Stimulated activated naive CD8-positive, alpha-beta T cell treated with anti-CD3 and anti-CD28 coated beads, Interleukin-15, Interleukin-2, amounts not matched to agents 100 U/mL and 50 U/mL, for 24 hours (primary cell): ENCODE measurements at regions not wholly inside any gene's neighbourhood (a gene's known extent, or its start where the extent isn't known, plus 50 kb on each side); places are given as distances from the start of the nearest gene placed in this dataset.

Experiments used
- ATAC-seq: fragments of 150-1000 bp; cut with Tn5 transposase; one replicate; pipeline ENCODE4 v1.10.0; 2021
- DNase-seq: peaks from one replicate; pipeline ENCODE4 v3.0.0; 2021

DNA sequence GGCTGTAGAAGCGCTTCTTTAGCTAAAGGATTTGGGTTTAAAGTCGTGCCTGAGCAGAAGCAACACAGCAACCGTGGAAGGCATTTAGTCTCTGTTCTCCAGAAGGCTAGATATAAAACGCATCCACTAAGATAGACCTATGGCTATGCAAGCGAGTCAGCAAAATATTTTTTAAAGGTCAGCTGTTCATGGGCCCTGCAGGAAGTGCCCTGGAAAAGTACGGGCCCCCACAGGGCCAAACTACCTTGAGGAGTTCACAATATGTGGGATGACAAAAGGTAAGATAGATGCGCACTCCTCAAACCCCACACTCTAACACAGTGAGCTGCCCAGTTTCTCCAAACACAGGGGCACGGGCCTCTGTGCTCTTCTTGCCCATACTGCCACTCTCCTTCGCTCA, 261.6 kb downstream of the VPS13C start:
- DNase-seq (no peak), ATAC-seq (no peak)

GRCh38 chr15:61796056-61796455, 264.2 kb downstream of the VPS13C start:
- ATAC-seq (no peak), DNase-seq (no peak)

GRCh38 chr15:61794881-61795280, 265.4 kb downstream of the VPS13C start:
- DNase-seq: no peak
- ATAC-seq: no peak

GRCh38 chr15:61794276-61794675, 266.0 kb downstream of the VPS13C start:
- no peak for DNase-seq
- no peak for ATAC-seq

GRCh38 chr15:61784734-61785133, 275.5 kb downstream of the VPS13C start:
- DNase-seq (no peak), ATAC-seq (no peak)

DNA sequence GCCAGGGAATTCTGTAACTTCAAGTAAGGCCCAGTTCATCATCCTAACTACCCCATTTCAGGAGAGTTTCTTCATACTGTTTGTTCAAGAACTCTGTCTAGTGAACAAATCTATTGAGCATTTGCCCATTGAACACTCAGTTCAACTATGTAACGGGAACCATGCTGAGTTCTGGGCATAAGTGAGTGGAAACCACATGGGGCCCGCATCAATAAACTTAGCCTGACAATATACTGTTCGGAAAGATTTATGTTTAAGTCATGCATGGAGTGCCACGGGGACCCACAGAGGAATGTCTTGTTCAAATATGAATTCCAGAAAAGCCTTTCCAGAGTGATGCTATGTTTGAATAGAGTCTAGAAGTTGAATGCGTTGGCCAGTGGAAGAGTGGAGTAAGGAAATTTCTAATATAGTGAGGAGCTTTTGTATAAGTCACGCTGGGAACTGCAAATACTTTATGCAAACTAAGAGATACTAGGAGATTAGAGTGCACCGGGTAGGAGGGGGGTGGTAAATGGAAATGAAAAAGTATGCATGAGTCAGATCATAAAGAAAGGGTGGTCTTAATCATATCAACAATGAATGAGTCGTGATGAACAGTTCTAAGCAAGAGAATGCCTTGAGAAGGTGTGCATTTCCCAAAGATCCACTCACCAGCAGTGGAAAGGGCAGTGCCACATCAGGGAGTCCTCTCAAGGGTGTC, 279.8 kb downstream of the VPS13C start:
- DNase-seq (no peak), ATAC-seq (no peak)

DNA sequence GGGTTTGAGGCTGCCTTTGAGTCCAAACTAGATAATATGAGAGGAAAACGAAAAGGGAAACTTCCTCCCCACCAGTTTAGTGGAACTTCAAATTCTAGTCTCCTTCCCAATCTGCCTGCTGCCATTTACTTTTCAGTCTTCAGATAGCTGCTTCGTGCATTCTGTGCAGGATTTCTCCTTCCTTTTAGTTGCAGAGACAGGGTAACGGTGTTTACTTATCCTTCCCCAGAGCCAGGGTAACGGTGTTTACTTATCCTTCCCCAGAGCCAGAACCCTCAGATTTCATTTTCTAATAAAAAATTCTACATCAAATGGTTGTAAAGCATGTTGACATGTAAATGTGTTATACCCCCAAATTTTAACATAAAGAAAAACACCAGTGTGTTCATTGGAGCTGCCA, 282.6 kb downstream of the VPS13C start:
- no peak for ATAC-seq
- DNase-seq: no peak

DNA sequence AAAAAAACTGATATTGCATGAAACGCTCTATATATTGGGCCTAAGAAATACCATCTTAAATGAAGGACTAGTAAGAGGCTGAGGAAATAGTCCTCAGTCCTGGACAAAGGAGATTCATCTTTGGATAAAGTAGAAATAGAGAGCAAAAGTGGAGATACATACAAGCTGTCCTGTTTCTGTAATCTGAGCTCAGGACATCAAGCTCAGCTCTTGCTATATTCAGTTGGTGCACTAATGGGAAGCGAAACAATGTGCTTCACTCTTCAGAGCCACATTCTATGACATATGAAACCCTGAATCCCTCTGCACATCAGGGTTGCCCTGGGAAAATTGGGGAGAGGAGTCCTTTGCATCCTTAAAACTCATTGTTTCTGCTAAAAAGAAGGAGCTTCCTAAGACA, 290.7 kb downstream of the VPS13C start:
- DNase-seq (no peak), ATAC-seq (no peak)

DNA sequence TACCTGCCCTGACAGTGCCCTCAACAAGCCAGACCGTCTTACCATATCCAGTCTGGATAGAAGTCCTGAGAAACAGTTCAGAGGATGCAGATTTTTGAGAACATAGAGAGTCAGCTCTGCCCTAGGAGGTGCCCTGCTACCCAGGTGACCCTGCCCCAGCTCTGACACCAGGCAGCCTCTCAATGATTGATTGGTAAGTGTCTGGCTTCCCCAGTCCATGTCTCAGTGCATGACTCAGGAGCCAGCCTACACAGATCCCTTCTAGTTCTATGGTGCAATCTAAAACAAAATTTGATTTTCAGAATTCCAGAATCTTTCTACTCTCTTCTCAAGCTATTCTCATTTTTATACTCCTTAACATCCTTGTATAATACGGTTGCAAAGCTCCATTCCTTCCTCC, 292.1 kb downstream of the VPS13C start:
- DNase-seq: no peak
- no peak for ATAC-seq

DNA sequence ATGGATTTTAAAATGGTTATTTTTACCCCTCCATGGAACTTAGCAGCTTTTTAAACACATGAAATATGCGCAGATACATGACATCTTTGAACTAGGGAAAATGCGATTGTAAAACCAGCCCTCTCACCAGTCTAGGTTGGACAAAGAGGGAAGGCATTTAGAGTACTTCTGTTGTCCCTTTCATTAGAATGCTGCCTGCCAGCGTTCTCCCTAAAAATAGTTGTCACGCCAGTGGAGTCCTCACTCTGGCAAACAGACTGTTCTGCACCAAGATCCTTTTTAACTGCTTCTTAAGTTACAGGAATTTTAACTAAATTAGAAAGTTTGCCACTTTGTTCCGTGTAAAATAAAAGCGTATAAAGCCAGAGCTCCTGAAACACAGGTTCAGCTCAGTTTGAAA, 295.3 kb downstream of the VPS13C start:
- DNase-seq: no peak
- no peak for ATAC-seq

GRCh38 chr15:61764141-61764540, 296.1 kb downstream of the VPS13C start:
- no peak for ATAC-seq
- no peak for DNase-seq

DNA sequence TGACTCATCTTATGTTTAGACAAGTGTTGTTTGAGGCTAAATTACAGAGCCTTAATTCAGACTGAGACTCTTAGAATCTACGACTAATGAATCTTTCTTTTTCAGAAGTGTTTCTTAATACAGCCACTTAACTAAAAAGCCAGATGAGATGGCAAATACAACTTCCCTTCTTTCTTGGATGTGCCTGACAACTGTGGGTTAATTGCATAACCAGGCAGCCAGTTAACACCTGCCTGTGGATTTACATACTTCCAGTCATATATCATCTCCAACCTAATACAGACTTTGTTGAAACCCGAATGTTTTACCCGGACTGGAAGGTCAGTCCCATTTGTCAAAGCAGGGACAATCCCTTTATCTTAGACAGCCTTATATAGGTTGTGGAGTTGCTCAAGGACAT, 297.6 kb downstream of the VPS13C start:
- no peak for ATAC-seq
- DNase-seq: no peak

- DNase-seq (no peak), ATAC-seq (no peak)
Measured at GRCh38 chr15:61759639-61760038, 300.6 kb downstream of the VPS13C start.

- no peak for ATAC-seq
- no peak for DNase-seq
Measured at GRCh38 chr15:61756071-61756820, 304.0 kb downstream of the VPS13C start.

DNA sequence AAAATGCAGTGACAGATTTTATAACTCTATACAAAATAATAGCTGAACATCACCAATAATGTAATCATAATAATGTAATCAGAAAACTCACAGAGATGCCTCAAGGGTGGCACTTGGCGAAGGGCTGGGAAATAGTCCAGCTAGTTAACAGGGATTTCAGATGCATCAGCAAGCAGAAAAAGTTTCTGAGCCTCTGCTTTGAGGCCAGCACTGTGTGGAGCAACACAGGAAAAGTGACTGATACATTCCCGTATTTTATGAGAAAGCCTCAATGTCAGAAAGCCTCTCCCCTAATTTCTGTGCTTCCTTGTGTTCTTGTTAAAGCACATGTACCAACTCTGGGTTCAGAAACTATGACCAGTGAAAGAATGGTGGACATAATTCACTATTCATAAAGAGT, 304.8 kb downstream of the VPS13C start:
- DNase-seq: no peak
- no peak for ATAC-seq

DNA sequence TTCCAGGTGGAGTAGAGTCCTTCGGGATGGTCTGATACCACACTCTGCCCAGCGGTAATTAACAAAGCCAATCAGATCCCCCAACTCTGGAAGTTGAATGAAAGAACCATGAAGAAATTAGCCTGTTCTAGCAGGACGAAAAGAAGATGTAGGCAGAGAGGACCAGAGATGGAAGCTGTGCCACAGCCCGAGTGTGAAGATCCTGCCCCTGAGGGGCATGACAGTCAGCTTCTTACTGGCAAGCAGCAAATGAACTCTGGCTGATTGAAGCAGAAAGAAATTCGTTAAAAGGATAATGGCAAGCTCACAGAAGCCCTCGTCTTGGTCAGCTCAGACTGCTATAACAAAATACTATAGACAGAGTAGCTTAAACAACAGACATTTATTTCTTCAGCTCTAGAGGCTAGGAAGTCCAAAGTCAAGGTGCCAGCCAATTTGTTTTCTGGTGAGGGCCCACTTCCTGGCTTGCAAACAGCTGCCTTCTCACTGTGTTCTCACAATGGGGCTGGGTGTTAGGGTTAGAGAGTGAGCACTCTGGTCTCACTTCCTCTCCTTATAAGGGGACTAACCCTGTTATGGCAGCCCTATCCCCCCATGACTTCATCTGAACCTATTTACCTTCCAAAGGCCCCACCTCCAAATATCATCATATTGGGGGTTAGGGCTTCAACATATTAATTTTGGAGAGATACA, 307.1 kb downstream of the VPS13C start:
- ATAC-seq (no peak), DNase-seq (no peak)

GRCh38 chr15:61752001-61752400, 308.2 kb downstream of the VPS13C start:
- ATAC-seq (no peak), DNase-seq (no peak)

DNA sequence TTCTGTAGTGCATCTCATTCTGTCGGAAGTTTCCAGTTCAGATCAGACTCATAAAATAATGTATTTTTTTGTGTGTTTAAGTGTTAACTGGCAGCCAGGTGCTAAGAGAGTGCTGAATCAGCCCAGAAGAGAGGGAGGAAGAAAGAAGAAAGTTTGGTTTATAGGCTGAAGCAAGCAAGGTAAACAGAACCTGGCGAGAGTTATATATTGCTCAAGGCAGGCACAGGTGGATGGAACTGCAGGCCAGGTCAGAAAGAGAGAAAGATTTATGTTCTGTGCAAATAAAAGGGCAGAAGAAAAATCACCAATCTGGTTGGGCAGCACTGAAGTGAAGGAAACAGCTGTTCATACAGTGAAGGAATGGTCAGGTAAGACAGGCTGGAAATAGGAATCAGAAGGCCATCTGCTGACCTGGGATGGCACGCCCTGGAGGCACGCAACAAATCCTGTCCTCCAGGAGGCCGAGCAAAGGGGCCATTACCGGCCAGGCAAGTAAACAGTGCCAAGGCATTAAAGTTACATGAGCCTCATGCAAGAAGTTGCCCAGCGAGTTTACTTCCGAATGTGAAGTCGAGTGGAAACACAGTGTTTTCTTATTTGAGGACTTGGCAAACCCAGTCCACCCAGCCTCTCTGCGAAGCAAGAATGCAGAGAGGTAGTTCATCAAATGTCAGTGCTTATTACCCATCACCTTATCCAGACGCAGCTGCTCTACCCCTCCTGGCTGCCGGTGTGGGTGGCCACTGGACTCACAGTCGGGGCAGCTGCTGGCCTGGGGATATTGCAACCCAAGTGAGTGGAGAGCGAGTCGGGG, 309.8 kb downstream of the VPS13C start:
- DNase-seq: no peak
- ATAC-seq: no peak

- DNase-seq (no peak), ATAC-seq (no peak)
Measured at GRCh38 chr15:61749169-61749568, 311.1 kb downstream of the VPS13C start.

- DNase-seq (no peak), ATAC-seq (no peak)
Measured at GRCh38 chr15:61748529-61748928, 311.7 kb downstream of the VPS13C start.

DNA sequence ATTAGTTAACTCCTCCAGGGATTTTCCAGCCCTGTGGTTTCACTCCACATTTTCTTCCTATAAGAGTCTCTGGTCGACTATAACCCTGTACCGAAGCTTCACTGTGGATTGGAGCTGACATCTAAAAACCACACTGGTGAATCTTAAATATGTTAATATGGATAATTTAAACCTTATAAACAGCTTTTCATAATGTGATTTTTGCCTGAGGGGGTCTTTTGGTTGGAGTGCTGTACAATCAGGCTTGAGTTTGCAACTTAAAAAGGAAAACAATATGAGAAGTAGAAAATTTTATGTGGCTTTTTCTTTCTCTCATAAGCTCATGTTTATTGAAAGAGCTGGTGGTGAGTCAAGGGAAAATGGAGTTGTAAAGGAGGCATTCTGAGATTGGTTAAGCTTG, 313.7 kb downstream of the VPS13C start:
- DNase-seq (no peak), ATAC-seq (no peak)

GRCh38 chr15:61743345-61743909, 316.8 kb downstream of the VPS13C start:
- DNase-seq (no peak), ATAC-seq (no peak)
